K562 (cell line): ENCODE measurements at regions not wholly inside any gene's neighbourhood (a gene's known extent, or its start where the extent isn't known, plus 50 kb on each side); places are given as distances from the start of the nearest gene placed in this dataset.

Experiments used
- CC2D1A ChIP-seq: fragments of 450-650 bp; IDR thresholded peaks from 2 replicates; pipeline ENCODE4 v1.6.1; 2017; ENCODE audit warnings: mild to moderate bottlenecking
- MXI1 ChIP-seq: IDR thresholded peaks from 2 replicates; pipeline ENCODE4 v1.6.1; 2011; ENCODE audit warnings: low read depth, mild to moderate bottlenecking, improper control_type of control experiment, low read length
- NUFIP1 ChIP-seq: fragments of 450-650 bp; IDR thresholded peaks from 2 replicates; pipeline ENCODE4 v1.6.1; 2018; ENCODE audit not compliant: partially characterized antibody
- PHB ChIP-seq: fragments of 250-450 bp; sonication (Bioruptor Pico); IDR thresholded peaks from 2 replicates; pipeline ENCODE4 v1.5.0; 2021

- TF ChIP-seq NUFIP1 (no peak), PHB (CRISPR knock-in tag) (no peak), CC2D1A (no peak), MXI1 (no peak)
Measured at GRCh38 chr10:23523251-23523650, 84.4 kb downstream of the OTUD1 start.
